ENCODE measurements at regions not wholly inside any gene's neighbourhood (a gene's known extent, or its start where the extent isn't known, plus 50 kb on each side); places are given as distances from the start of the nearest gene placed in this dataset.

DNA sequence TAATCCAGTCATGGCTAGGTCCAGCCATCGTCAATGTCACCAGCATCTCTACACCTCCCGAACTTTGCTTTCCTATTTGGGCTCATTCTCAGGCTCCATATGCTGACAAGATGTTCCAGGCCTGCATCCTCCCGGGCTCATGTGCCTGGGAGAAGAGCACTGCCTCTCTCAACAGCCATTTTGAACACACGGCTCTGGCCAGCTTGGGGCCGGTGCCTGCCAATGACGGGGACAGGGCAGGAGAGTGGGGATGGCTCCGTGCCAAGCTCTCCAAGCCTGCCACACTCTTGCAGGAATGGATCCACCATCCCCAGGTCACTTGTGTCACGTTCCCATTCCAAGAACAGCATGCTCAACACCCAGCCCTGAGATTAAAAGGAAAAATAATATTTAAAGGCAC is 61.4 kb upstream of the PAX7 start:
- TF ChIP-seq MYC (IDR thresholded peaks at IDR 0.05; ENCODE audit: borderline replicate concordance, low read length) (no peak), MAZ (IDR thresholded peaks at IDR 0.05; ENCODE audit: borderline replicate concordance, low read depth, low read length) (no peak), POLR2AphosphoS2 (conservative IDR thresholded peaks at IDR 0.05; ENCODE audit: low read length) (no peak), MAX (IDR thresholded peaks at IDR 0.05) (no peak)
- TF ChIP-seq, protein P1, sequence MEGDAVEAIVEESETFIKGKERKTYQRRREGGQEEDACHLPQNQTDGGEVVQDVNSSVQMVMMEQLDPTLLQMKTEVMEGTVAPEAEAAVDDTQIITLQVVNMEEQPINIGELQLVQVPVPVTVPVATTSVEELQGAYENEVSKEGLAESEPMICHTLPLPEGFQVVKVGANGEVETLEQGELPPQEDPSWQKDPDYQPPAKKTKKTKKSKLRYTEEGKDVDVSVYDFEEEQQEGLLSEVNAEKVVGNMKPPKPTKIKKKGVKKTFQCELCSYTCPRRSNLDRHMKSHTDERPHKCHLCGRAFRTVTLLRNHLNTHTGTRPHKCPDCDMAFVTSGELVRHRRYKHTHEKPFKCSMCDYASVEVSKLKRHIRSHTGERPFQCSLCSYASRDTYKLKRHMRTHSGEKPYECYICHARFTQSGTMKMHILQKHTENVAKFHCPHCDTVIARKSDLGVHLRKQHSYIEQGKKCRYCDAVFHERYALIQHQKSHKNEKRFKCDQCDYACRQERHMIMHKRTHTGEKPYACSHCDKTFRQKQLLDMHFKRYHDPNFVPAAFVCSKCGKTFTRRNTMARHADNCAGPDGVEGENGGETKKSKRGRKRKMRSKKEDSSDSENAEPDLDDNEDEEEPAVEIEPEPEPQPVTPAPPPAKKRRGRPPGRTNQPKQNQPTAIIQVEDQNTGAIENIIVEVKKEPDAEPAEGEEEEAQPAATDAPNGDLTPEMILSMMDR (IDR thresholded peaks at IDR 0.05) = no peak

Measured in A549 (cell line).